ENCODE measurements at regions not wholly inside any gene's neighbourhood (a gene's known extent, or its start where the extent isn't known, plus 50 kb on each side); places are given as distances from the start of the nearest gene placed in this dataset.

- Histone ChIP-seq H3K36me3 (ENCODE audit: control insufficient read depth, low read length) (no peaks in the 10 kb centered on the region), H3K4me3 (ENCODE audit: low read length) (no peak overlapping the region), H4K20me1 (ENCODE audit: control insufficient read depth, insufficient read depth, low read depth, low read length) (no peaks in the 10 kb centered on the region), H3K9me3 (ENCODE audit: control insufficient read depth, insufficient read depth, low read length) (no peaks in the 10 kb centered on the region), H3K4me1 (ENCODE audit: control insufficient read depth, low read length) (no peaks in the 10 kb centered on the region), H3K27ac (ENCODE audit: low read depth, low read length) (no peak overlapping the region), H3F3A (ENCODE audit: control insufficient read depth, insufficient read depth) (no peaks in the 10 kb centered on the region), H3K27me3 (ENCODE audit: control insufficient read depth, low read length) (no peaks in the 10 kb centered on the region), H3K9me2 (replicated peaks; ENCODE audit: control insufficient read depth, low read length) (no peaks in the 10 kb centered on the region), H3K4me2 (ENCODE audit: low read length) (no peak overlapping the region), H3K79me2 (ENCODE audit: control insufficient read depth, low read length) (no peaks in the 10 kb centered on the region)
- no peak for TF ChIP-seq EZH2phosphoT487 (IDR thresholded peaks at IDR 0.05; ENCODE audit: borderline replicate concordance, low read length)
- TF ChIP-seq CTCF (IDR thresholded peaks at IDR 0.05; ENCODE audit: low read depth, low read length, poor library complexity, severe bottlenecking): no peak
Measured at GRCh38 chr9:86639899-86640379, 285.7 kb upstream of the TUT7 start.

- H3K36me3 ChIP-seq (ENCODE audit: control insufficient read depth, low read length): no peaks in the 10 kb centered on the region
- H3K9me2 ChIP-seq (replicated peaks; ENCODE audit: control insufficient read depth, low read length): no peaks in the 10 kb centered on the region
- no peak overlapping the region for H3K4me2 ChIP-seq (ENCODE audit: low read length)
- TF ChIP-seq EZH2phosphoT487 (IDR thresholded peaks at IDR 0.05; ENCODE audit: borderline replicate concordance, low read length) (no peak), CTCF (IDR thresholded peaks at IDR 0.05; ENCODE audit: low read depth, low read length, poor library complexity, severe bottlenecking) (no peak)
- H3K9me3 ChIP-seq (ENCODE audit: control insufficient read depth, insufficient read depth, low read length): no peaks in the 10 kb centered on the region
- no peaks in the 10 kb centered on the region for H4K20me1 ChIP-seq (ENCODE audit: control insufficient read depth, insufficient read depth, low read depth, low read length)
- H3F3A ChIP-seq (ENCODE audit: control insufficient read depth, insufficient read depth): no peaks in the 10 kb centered on the region
- H3K27me3 ChIP-seq (ENCODE audit: control insufficient read depth, low read length): no peaks in the 10 kb centered on the region
- H3K4me1 ChIP-seq (ENCODE audit: control insufficient read depth, low read length): no peaks in the 10 kb centered on the region
- H3K4me3 ChIP-seq (ENCODE audit: low read length): no peak overlapping the region
- no peaks in the 10 kb centered on the region for H3K79me2 ChIP-seq (ENCODE audit: control insufficient read depth, low read length)
- H3K27ac ChIP-seq (ENCODE audit: low read depth, low read length): no peak overlapping the region
Measured at GRCh38 chr9:86639287-86639686, 285.1 kb upstream of the TUT7 start.

- no peak overlapping the region for H3K27ac ChIP-seq (ENCODE audit: low read depth, low read length)
- H3K4me3 ChIP-seq (ENCODE audit: low read length): no peak overlapping the region
Measured at GRCh38 chr9:86638109-86638508, 283.9 kb upstream of the TUT7 start.

More at GRCh38 chr9:86638109-86638508, 283.9 kb upstream of the TUT7 start:
- no peaks in the 10 kb centered on the region for H3K9me2 ChIP-seq (replicated peaks; ENCODE audit: control insufficient read depth, low read length)
- H4K20me1 ChIP-seq (ENCODE audit: control insufficient read depth, insufficient read depth, low read depth, low read length): no peaks in the 10 kb centered on the region
- H3K36me3 ChIP-seq (ENCODE audit: control insufficient read depth, low read length): no peaks in the 10 kb centered on the region
- no peaks in the 10 kb centered on the region for H3K9me3 ChIP-seq (ENCODE audit: control insufficient read depth, insufficient read depth, low read length)
- H3K79me2 ChIP-seq (ENCODE audit: control insufficient read depth, low read length): no peaks in the 10 kb centered on the region
- H3F3A ChIP-seq (ENCODE audit: control insufficient read depth, insufficient read depth): no peaks in the 10 kb centered on the region
- no peaks in the 10 kb centered on the region for H3K4me1 ChIP-seq (ENCODE audit: control insufficient read depth, low read length)
- H3K4me2 ChIP-seq (ENCODE audit: low read length): no peak overlapping the region
- H3K27me3 ChIP-seq (ENCODE audit: control insufficient read depth, low read length): no peaks in the 10 kb centered on the region
- TF ChIP-seq EZH2phosphoT487 (IDR thresholded peaks at IDR 0.05; ENCODE audit: borderline replicate concordance, low read length) (no peak), CTCF (IDR thresholded peaks at IDR 0.05; ENCODE audit: low read depth, low read length, poor library complexity, severe bottlenecking) (no peak)

Measured in DOHH2 (cell line).